NCI-H510A treated with DMSO at 0.1 percent for 48 hours (cell line): ENCODE measurements at regions not wholly inside any gene's neighbourhood (a gene's known extent, or its start where the extent isn't known, plus 50 kb on each side); places are given as distances from the start of the nearest gene placed in this dataset.

Experiments used
- DNase-seq: peaks from one replicate; lab custom pipeline; 2025; lab: John Stamatoyannopoulos, UW

GRCh38 chr9:20114974-20115373, 326.1 kb upstream of the SLC24A2 start:
- DNase-seq: no peak

DNA sequence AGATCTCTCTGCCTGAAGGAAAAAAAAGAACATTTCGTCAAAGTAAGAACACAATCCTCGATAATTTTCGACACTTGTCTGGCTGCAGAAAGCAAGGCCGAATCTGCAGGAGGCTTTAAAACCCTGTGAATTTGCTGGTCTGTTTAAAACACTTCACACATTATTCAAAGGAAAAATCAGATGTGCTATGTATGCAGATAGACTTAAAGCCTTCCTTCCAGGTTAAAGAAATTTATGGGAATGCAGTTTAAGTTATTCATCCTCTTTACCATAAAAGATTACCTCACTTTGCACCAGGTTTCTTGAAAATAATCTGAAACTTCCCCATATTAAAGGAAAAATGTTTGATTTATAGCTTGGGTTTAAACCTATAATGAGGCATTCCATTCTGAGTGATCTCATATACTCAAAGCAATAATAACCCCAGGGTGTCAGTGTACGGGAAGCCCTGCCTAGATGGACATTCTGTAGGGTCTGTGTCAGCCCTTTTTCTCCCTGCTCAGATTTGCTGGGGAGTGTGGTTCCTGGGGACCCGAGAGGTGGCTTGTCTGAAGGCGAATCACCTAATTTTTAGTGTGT, 323.5 kb upstream of the SLC24A2 start:
- DNase-seq: no peak

GRCh38 chr9:20111173-20111843, 322.5 kb upstream of the SLC24A2 start:
- DNase-seq: no peak

- DNase-seq: no peak
Measured at GRCh38 chr9:20095430-20096092, 306.7 kb upstream of the SLC24A2 start.

GRCh38 chr9:20092561-20092960, 303.7 kb upstream of the SLC24A2 start:
- no peak for DNase-seq

DNA sequence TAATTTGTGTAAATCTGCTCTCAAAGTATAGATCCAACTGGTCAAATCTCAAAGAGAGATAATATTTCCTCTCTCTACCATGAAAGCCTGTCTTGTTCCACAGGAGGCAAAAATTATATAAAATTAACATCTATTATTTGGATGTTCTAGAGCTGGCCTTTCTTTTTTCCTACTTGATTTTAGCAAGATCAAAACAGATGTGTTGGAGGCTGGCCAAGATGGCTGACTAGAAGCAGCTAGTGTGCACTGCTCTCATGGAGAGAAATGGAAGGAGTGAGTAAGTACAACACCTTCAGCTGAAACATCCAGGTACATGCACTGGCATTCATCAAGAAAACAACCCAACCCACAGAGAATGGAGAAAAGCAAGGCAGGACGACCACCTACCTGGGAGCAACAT, 298.6 kb upstream of the SLC24A2 start:
- DNase-seq: no peak

GRCh38 chr9:20085842-20086241, 297.0 kb upstream of the SLC24A2 start:
- DNase-seq: no peak

DNA sequence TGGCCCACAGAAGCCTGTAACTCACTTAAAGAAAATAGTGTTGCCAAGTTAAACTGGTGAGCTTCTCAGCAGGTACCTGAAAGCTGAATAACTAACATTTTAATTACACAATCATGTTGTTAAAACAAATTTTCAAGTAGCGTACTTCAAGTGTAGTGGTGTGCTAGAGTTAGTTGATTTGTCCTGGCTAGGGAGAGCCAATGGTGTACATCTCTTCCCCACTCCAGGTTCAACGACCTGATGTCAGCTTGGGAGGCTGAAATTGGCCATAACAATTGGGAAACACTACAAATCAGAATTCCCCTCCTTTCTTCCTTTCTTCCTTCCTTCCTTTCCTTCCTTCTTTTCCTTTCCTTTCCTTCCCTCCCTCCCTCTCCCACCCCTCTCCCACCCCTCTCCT, 295.3 kb upstream of the SLC24A2 start:
- DNase-seq: no peak

DNA sequence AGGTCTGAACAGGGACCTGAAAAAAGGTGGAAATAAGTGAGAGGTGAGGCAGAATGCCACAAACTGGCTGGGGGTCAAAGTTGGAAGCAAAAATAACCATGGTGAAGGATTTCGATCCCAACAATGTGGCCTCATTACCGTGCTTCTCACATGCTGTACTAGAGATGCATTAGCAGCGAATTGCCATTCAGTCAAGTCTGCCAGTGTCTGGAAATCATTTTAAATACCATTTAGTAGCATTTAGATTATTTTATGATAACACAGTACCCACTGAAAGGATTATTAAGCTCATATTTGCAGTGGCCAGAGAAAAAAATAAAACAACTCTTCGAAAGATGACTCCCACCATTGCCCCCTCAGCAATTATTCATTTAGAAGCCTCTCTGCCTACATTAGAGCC, 294.6 kb upstream of the SLC24A2 start:
- no peak for DNase-seq

- DNase-seq: no peak
Measured at GRCh38 chr9:20082831-20083230, 294.0 kb upstream of the SLC24A2 start.

GRCh38 chr9:20082406-20082805, 293.6 kb upstream of the SLC24A2 start:
- no peak for DNase-seq

- no peak for DNase-seq
Measured at GRCh38 chr9:20078246-20078645, 289.4 kb upstream of the SLC24A2 start.

DNA sequence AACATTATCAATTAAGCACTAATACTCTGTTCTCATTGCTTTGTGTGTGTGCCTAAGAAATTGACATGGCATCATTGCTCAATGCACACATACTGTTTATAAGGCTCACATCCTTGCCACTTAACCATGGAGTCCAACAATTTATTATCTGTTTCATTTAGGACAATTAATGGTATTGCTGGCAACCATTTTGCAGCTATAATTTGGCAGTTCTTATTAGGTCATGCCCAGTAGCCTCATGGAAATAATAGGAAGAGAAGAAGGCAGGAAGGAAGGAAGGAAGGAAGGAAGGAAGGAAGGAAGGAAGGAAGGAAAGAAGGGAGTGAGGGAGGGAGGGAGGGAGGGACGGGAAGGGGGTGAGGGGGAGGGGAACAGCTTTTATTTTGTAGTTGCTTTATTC, 285.5 kb upstream of the SLC24A2 start:
- DNase-seq: no peak

- no peak for DNase-seq
Measured at GRCh38 chr9:20070336-20070735, 281.5 kb upstream of the SLC24A2 start.

DNA sequence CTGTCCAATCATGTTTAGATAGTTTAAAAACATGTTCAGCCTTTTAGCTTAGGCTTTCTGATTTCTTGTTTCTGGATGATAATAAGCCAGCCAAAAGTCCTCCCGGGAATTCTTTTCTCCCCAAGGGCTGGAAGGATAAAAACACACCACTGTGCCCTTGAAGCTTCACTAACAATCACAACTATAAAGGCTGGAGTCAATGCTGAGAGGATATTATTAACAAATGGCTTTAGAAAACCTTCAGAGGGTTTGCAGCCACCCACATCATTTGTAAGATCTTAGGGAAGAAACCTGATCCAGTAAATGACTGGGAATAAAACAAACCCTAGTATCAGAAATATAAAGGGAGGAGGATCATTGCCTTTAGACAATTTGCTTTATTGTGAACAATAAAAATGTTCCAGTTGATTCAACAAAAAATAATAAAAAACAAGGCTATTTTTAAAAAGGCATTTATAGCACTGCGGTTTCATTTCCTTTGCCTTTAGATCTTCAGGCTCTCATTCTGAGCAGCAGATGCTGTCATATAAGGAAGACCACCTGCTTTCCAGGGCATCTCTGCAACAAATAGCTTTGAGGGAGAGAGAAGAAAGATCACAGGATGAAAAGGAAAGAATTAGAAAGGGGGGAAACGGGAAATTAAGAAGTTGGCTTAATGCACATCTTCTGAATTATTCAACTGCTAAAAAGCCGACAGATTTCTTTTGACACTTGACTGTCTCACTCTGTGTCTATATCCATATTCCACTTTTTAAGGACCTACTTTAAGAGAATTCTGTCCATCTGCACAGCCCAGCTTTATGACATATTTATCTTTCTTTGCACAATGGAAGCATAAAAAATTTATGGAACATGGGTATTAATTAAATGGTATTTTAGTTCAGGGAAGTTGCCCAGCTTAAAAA, 277.2 kb upstream of the SLC24A2 start:
- DNase-seq: no peak

GRCh38 chr9:20065046-20065445, 276.2 kb upstream of the SLC24A2 start:
- no peak for DNase-seq

DNA sequence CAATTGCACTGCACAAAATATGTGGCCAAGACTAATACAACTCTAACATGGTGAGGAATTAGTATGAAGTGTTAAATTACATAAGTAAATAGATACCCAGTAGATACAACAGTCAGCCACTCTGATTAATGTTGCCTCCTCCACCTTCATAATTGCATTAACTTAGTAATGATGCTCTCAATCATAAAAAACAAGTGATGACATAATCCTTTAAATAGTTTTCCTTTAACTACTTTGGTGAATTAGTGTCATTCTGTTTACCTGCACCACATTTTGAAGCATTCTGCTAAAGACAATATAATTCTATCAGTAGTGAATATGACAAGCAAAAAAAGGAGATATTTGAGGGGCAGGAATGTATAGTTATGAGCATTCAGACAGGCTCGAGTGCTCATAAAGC, 265.9 kb upstream of the SLC24A2 start:
- no peak for DNase-seq

GRCh38 chr9:20048985-20049384, 260.1 kb upstream of the SLC24A2 start:
- DNase-seq: no peak

- DNase-seq: no peak
Measured at GRCh38 chr9:20048437-20048836, 259.6 kb upstream of the SLC24A2 start.

GRCh38 chr9:20044686-20045085, 255.8 kb upstream of the SLC24A2 start:
- DNase-seq: no peak

DNA sequence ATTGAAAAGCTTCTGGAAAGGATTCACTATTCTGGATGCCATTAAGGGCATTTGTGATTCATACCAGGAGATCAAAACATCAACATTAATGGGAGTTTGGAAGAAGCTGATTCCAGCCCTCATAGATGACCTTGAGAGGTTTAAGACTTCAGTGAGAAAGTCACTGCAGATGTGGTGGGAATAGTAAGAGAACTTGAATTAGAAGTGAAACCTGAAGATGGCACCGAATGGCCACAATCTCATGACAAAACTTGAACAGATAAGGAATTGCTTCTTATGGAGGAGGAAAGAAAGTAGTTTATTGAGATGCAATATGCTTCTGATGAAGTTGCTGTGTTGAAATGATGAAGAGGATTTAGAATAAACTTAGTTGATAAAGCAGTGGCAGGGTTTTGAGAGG, 254.6 kb upstream of the SLC24A2 start:
- DNase-seq: no peak

GRCh38 chr9:20043035-20043434, 254.2 kb upstream of the SLC24A2 start:
- DNase-seq: no peak
